NCI-H146 treated with DMSO at 0.1 percent for 48 hours (cell line): ENCODE measurements at regions not wholly inside any gene's neighbourhood (a gene's known extent, or its start where the extent isn't known, plus 50 kb on each side); places are given as distances from the start of the nearest gene placed in this dataset.
"Not testable (repeated sequence)": the region's sequence is repeated elsewhere in the genome, so short reads cannot be mapped to it uniquely, and the experiment has no call there.

Experiments
- DNase-seq: peaks from one replicate; lab custom pipeline; 2025; ENCODE audit not compliant: unreplicated experiment; lab: John Stamatoyannopoulos, UW

DNA sequence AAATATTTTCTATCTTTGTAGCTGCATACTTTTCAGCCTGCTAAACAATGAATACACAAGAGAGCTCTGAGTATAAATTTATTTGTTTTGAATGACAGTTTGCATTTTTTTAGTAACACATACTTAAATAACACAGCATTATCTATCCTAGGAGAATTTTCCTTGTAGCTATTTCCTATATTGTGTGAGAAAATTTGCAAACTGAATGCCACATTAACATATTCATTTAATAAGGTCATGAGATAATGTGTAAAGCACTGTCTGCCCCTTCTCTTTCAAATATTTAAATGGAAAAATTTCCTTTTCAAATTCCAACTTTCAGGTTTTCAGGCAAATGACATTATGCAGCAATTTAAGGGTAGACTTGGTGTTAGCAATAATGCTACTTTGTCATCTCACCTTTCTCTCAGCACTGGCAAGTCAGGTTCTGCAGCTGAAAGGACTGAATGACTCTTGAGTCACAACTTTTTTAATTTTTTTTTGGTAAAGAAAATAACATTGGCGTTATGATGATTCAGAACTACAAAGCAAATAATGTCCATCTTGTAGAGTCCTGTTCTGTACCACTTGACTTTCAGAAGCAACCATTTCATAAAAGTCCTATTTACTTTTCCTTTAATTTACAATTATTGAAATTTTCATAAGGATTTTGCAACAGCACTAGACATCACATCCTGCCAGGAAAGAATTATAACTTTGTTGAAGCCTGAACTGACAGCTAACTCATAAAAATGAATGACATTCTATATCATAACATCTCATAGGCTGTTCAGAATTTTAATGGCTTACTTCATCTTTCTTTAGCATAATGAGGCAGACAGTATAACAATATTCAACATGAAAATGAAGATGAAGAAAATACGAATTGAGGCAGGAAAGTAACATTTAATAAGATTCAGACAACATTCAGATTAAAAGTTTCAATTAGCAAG is 681.6 kb upstream of the SEMA6D start:
- no peak for DNase-seq

- DNase-seq: no peak
Observed at GRCh38 chr15:47037003-47037402, 680.3 kb upstream of the SEMA6D start.

DNA sequence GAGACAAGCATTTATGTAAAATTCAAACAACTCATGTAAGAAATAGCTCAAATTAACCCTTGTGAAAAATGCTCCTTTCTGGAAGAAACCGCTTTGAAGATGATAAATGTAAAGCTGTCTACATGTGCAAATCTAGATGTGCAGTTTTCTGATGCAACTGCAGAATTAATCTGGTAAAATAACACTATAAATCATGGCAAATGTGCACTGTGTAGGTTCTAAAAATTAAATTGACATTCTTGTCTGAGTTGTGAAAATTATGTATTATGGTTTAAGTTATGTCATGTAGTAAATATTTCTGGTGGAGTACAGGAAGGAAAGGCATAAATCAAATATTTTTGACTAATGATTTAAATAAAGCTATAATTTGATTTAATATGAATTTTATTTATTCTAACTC is 678.1 kb upstream of the SEMA6D start:
- no peak for DNase-seq

GRCh38 chr15:47041301-47041700 is 676.0 kb upstream of the SEMA6D start:
- no peak for DNase-seq

DNA sequence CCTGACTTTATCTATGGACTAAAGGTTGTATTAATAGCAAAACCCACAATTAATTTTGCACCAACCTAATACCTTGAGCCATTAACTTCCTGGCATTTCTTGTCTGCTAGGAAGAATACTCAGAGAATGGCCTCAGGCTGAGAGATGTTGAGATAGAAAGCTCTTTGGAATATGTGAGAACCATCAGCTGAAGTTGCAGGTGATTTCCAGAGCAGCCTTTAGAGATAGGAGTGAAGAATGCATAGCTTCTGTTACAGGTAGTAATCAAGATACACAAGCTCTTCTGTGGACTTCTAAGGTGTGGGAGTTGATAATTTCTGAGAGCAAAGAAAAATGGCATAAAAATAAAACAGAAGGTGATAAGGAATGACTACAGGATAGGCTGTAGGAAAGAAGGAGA is 669.3 kb upstream of the SEMA6D start:
- not testable (repeated sequence) for DNase-seq

DNA sequence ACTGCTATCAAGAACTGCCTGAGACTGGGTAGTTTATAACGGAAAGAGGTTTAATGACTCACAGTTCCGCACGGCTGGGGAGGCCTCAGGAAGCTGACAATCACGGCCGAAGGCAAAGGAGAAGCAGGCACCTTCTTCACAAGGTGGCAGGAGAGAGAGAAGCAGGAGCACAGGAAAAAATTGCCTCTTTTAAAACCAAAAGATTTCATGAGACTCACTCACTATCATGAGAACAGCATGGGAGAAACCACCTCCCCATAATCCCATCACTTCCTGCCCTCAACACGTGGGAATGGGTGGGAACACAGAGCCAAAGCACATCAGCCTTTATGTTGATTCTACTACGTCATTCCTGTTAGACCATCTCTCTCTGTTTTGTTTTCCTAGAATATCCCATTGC is 650.9 kb upstream of the SEMA6D start:
- no peak for DNase-seq

GRCh38 chr15:47077846-47078245 is 639.5 kb upstream of the SEMA6D start:
- DNase-seq: not testable (repeated sequence)

DNA sequence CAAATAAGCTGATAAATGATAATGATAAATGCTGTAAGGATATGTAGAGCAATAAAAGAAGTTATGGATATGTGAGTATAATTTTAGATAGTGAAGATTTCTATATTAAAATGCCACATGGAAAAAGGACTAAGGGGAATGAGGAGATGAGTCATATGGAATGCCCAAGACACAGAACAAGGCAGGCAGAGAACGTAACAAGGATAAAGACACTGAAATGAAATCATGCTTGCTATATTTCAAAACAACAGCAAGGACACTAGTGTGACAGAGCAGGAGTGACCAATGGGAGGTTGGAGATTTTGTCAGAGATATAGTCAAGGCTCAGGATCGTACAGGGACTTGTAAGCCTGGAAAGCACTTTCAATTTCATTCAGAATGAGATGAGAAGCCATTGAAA is 621.5 kb upstream of the SEMA6D start:
- no peak for DNase-seq

GRCh38 chr15:47098526-47098925 is 618.8 kb upstream of the SEMA6D start:
- not testable (repeated sequence) for DNase-seq

- not testable (repeated sequence) for DNase-seq
Observed at GRCh38 chr15:47099801-47100200, 617.5 kb upstream of the SEMA6D start.

- DNase-seq: not testable (repeated sequence)
Observed at GRCh38 chr15:47108800-47109199, 608.5 kb upstream of the SEMA6D start.

DNA sequence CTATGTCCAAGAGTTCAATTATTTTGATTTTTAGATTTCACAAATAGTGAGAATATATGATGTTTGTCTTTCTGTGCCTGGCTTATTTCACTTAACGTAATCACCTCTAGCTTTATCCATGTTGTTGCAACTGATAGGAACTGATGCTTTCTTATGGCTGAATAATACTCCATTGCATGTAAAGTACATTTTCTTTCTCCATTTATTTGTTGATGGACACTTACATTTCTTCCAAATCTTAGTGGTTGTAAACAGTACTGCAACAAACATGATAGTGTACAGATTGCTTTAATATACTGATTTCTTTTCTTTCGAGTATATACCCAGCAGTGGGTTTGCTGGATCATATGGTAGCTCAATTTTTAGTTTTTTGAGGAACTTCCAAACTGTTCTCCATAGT is 600.6 kb upstream of the SEMA6D start:
- DNase-seq: no peak

DNA sequence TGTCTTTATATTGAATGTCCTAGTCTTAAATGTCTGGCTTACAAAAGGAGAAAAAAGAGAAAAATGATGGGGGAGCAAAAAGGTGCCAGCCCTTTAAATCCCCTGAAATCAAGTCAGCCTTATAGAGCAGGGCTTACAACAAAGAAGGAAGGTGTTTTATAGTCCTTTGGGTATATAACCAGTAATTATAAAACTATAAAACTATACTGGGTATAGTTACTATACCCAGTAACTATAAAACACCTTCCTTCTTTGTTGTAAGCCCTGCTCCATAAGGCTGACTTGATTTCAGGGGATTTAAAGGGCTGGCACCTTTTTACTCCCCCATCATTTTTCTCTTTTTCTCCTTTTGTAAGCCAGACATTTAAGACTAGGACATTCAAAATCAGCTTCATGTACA is 598.0 kb upstream of the SEMA6D start:
- no peak for DNase-seq

- no peak for DNase-seq
Observed at GRCh38 chr15:47124430-47125102, 592.7 kb upstream of the SEMA6D start.

DNA sequence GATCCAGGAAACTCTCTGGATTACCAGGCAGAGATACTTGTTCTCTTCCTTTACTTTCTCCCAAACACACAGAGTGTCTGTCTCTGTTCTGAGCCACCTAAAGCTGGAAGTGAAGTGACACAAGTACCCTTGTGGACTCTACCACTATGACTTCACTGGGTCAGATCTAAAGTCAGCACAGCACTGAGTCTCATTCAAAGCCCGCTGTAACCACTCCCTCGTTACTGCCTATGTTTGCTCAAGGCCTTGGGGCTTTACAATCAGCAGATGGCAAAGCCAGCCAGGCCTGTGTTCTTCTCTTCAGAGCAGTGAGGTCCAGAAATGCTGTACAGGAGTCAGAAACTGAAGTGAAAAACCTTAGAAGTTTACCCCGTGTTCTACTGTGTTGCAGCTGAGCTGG is 588.3 kb upstream of the SEMA6D start:
- DNase-seq: no peak

GRCh38 chr15:47131450-47131849 is 585.9 kb upstream of the SEMA6D start:
- not testable (repeated sequence) for DNase-seq

DNA sequence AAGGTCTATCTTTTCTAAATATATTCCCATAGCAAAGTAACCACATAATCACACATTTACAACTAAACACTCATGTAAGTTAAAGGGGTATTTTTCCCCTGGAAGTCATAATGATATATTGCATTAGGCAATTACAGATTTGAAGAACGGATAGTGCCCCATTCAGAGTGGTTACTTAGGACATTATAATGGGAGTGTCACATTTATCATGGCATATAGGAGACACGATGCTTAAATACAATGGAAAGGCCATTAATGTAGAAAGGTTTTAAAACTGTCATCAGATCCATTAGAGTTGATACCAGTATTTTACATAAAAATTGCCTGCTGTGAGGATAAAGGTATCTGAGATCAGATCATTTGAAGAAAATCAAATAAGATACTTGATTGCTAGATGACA is 582.0 kb upstream of the SEMA6D start:
- no peak for DNase-seq

GRCh38 chr15:47136236-47136635 is 581.1 kb upstream of the SEMA6D start:
- no peak for DNase-seq

DNA sequence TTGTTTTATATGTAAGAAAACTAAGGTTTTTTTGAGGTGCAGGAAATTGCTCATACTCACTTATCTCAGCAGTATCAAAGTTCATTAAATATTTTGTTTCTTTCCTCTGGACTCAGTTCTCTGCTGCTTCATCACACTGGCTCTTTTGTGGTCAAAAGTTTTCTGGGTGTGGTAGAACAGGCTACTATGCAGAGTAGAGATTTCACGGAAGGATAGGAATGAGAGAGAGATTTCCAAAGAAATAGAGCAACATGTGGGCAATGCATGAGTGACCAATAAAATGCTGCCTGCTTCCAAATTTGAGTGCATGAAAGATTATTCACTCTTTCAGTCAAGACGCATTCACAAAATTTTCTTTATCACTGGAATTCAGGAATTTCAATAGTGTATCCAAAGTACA is 577.3 kb upstream of the SEMA6D start:
- no peak for DNase-seq

GRCh38 chr15:47157827-47158226 is 559.5 kb upstream of the SEMA6D start:
- DNase-seq: no peak

DNA sequence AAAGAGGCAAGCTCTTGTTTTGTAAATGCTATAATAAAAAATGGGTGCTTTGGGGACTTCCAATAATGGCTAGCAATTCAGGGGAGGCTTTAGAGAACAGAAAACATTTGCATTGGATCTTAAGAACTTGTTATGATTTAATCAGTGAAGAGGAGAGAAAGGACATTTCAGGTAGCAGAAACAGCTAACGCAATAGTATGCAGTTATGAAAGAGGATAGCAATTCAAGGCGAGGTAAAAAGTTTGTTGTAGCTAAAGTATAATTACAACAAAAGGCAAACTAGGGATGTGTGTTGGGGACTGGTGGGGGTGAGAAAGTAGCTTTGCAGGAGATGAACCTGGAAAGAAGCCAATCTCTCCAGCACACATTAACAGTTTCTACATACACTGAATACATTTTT is 558.7 kb upstream of the SEMA6D start:
- DNase-seq: no peak

- DNase-seq: no peak
Observed at GRCh38 chr15:47177177-47177576, 540.1 kb upstream of the SEMA6D start.
